Hematopoietic multipotent progenitor cell treated with erythropoietin and hydrocortisone succinate and interleukin-3 and kit ligand, for 17 days (in vitro differentiated cells): ENCODE measurements at regions not wholly inside any gene's neighbourhood (a gene's known extent, or its start where the extent isn't known, plus 50 kb on each side); places are given as distances from the start of the nearest gene placed in this dataset.

Experiments used
- DNase-seq: peaks from one replicate; pipeline ENCODE4 v3.0.0-alpha.2; 2015; ENCODE audit warnings: low spot score

- no peak for DNase-seq
Measured at GRCh38 chr6:3592371-3592941, 135.6 kb upstream of the SLC22A23 start.

- DNase-seq: no peak
Measured at GRCh38 chr6:3591970-3592369, 135.1 kb upstream of the SLC22A23 start.

DNA sequence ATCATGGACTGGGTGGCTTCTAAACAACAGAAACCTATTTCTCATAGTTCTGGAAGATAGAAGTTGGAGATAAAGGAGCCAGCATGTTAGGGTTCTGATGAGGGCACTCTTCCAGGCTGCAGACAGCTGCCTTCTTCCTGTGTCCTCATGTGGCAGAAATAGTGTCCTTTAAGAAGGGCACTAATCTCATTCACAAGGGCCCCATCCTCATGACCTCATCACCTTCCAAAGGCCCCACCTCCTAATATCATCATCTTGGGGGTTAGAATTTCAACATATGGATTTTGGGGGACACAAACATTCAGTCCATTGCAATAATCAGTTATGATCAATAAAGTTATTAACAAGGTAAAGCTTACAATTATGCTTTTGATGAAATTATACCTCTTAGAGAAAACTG lies 130.8 kb upstream of the SLC22A23 start:
- no peak for DNase-seq

GRCh38 chr6:3585320-3585935 lies 128.6 kb upstream of the SLC22A23 start:
- no peak for DNase-seq

GRCh38 chr6:3584606-3585005 lies 127.8 kb upstream of the SLC22A23 start:
- DNase-seq: no peak

- DNase-seq: no peak
Measured at GRCh38 chr6:3581469-3581868, 124.6 kb upstream of the SLC22A23 start.

DNA sequence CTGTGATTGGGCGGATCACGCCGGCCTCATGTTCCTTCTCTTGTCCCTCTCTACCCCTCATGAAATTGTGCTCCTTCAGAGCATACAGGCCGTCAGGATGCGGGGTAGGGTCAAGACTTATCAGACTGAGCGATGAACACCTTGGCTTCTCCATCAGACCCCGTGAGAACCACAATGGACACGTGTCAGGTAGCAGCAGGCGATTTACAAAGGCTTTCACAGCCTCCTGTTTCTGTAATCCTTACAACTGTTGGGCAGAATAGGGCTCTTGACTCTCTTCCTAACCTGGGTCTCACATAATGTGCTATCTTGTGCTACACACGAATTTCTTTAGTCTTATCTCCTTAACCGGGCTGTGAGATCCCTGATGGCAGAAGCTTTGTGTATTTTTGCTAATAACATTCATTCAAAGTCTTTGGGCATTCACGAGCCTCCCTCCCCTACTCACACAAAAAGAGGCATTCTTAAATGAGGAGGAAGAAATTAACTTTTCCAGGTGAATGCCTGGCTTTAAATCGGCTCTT lies 122.9 kb upstream of the SLC22A23 start:
- peak; percentile 15 for DNase-seq

DNA sequence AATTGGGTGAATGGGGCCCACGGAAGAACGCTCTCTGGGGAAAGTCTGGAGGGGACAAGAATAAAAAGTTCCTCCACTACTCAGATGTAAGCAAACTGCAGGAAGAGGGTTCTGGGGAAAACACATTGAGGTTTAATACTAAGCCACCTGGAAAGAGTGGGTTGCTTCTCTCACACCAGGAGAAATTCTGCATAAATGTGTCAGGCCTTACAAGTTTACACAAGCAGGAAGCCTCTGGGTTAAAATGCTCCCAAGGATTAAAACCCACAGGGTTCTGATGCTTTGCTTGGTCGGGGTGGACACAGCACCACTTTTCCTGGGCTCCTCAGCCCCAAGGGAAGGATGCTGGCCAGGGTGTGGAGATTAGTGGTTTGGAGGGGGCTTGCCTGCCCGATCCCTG lies 122.1 kb upstream of the SLC22A23 start:
- no peak for DNase-seq

GRCh38 chr6:3577517-3577916 lies 120.7 kb upstream of the SLC22A23 start:
- DNase-seq: no peak

GRCh38 chr6:3575701-3576100 lies 118.9 kb upstream of the SLC22A23 start:
- DNase-seq: no peak

- no peak for DNase-seq
Measured at GRCh38 chr6:3575166-3575565, 118.3 kb upstream of the SLC22A23 start.

GRCh38 chr6:3573670-3574069 lies 116.8 kb upstream of the SLC22A23 start:
- DNase-seq: no peak

- DNase-seq: no peak
Measured at GRCh38 chr6:3571836-3572235, 115.0 kb upstream of the SLC22A23 start.

GRCh38 chr6:3571250-3571681 lies 114.4 kb upstream of the SLC22A23 start:
- DNase-seq: peak; percentile 42

- no peak for DNase-seq
Measured at GRCh38 chr6:3569816-3570215, 113.0 kb upstream of the SLC22A23 start.

GRCh38 chr6:3568396-3569082 lies 111.7 kb upstream of the SLC22A23 start:
- DNase-seq: no peak

DNA sequence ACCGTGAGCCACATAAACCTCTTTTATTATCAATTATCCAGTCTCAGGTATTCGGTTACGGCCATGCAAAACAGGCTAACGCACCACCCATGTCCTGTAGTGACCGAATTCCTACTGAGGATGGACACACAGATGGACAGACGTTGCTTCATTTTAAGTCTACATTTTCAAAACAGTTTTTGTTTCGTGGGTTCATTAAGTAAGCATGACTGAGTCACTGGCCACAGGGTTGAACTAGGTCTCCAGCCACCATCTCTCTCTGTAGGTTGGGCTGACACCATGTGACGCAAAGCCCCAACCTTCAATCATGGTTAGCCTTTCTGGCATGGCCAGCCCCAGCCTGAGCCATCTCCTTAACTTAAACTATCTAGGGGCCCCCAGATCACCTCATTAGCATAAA lies 110.0 kb upstream of the SLC22A23 start:
- DNase-seq: no peak

GRCh38 chr6:3565291-3565690 lies 108.4 kb upstream of the SLC22A23 start:
- DNase-seq: no peak

DNA sequence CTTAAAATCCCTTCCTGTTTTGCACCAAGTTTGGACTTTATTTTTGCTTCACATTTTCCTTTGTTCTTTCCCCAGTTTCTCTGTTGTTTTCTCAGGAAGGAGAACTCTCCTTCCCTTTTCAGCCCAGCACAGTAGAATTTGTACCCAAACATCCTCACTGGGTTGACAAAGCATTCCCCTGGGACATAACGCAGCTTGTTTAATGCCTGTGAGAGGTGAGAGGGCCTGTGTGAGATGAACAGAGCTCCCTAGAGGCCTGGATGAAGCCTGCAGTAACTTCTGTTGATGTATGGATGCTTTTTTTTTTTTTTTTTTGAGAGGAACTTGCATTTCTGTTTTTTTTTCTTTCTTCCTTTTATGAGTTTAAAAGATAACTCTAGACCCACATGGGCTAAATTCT lies 104.9 kb upstream of the SLC22A23 start:
- DNase-seq: no peak

DNA sequence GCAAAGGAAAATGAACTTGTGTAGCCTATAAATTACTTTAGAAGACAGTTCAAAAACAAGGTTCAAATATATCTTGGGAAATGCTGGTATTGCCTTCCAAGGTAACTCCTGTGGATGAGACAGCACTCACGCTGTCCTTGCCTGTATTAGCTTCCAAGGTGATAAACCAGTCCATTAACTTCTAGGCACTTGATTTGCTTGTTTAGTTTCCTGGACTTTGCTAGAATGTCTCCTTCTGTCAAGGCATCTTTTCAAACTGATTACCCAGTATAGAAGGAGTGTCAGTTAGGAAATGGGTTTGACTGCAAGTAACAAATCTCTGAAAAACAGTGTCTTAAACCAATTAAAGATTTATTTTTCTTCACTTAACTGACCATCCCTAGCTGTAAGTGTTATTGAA lies 103.4 kb upstream of the SLC22A23 start:
- DNase-seq: no peak

- no peak for DNase-seq
Measured at GRCh38 chr6:3559561-3559960, 102.7 kb upstream of the SLC22A23 start.

- DNase-seq: no peak
Measured at GRCh38 chr6:3557336-3557735, 100.5 kb upstream of the SLC22A23 start.

DNA sequence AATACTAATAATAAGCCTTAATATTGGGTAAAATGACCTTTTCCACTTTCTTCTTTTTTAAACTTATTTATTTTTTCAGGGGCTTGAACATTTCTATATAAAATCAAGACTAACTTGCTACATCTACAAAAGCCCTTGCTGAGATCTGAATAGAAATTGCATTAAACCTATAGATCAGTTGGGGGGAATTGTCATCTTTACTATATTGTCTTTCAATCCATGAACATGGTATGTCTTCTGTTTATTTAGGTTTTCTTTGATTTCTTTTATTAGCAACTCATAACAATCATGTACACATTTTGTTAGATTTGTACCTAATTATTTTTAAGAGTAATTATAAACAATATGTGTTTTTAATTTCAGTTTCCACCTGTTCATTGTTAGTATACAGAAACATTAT lies 96.4 kb upstream of the SLC22A23 start:
- DNase-seq: no peak
